ENCODE measurements at regions not wholly inside any gene's neighbourhood (a gene's known extent, or its start where the extent isn't known, plus 50 kb on each side); places are given as distances from the start of the nearest gene placed in this dataset.

GRCh38 chr18:55663891-55664290, 75.9 kb upstream of the TCF4 start:
- no TSS peak for BruUV-seq (replicated peaks)
- intact Hi-C loops (cut with micrococcal nuclease; ENCODE audit: unreplicated experiment), result no loop called here
- Histone ChIP-seq H3K9me3 (ENCODE audit: control insufficient read depth, insufficient read depth, low read depth, low read length) (no peaks in the 10 kb centered on the region), H3K4me3 (ENCODE audit: low read depth in 2 of 2, low read length in 2 of 2) (no peak overlapping the region), H3K36me3 (ENCODE audit: control insufficient read depth, insufficient read depth, low read length) (no peaks in the 10 kb centered on the region), H3K27me3 (ENCODE audit: control insufficient read depth, insufficient read depth, low read length) (no peaks in the 10 kb centered on the region), H3K27ac (ENCODE audit: low read length) (no peak overlapping the region), H3K4me1 (ENCODE audit: control insufficient read depth, insufficient read depth, low read length) (no peaks in the 10 kb centered on the region)
- ATAC-seq (no peak), DNase-seq (ENCODE audit: low read depth, low spot score) (no peak)
- in situ Hi-C loops (cut with HindIII; ENCODE audit: low pct_unique_long_range_greater_than_20kb, low sequenced_read_pairs), result no loop called here
- POLR2A ChIA-PET, result no interaction called here
- CTCF ChIA-PET, result no interaction called here
- TF ChIP-seq POLR2AphosphoS5 (IDR thresholded peaks at IDR 0.05; ENCODE audit: low read depth, low read length) (no peak), CTCF (IDR thresholded peaks at IDR 0.05) (no peak), TCF7L2 (IDR thresholded peaks at IDR 0.05; ENCODE audit: low read depth, low read length) (no peak), REST (IDR thresholded peaks at IDR 0.05; ENCODE audit: insufficient read depth in 1 of 2, low read depth in 2 of 2, low read length in 1 of 2) (no peak), SIN3A (IDR thresholded peaks at IDR 0.05; ENCODE audit: borderline replicate concordance, insufficient read depth, low read depth, low read length) (no peak)

- ATAC-seq, result no peak
- H3K36me3 ChIP-seq (ENCODE audit: control insufficient read depth, insufficient read depth, low read length), result no peaks in the 10 kb centered on the region
Observed at GRCh38 chr18:55658598-55658997, 70.6 kb upstream of the TCF4 start.

More at GRCh38 chr18:55658598-55658997, 70.6 kb upstream of the TCF4 start:
- no peaks in the 10 kb centered on the region for H3K9me3 ChIP-seq (ENCODE audit: control insufficient read depth, insufficient read depth, low read depth, low read length)
- CTCF ChIA-PET, result no interaction called here
- no peaks in the 10 kb centered on the region for H3K27me3 ChIP-seq (ENCODE audit: control insufficient read depth, insufficient read depth, low read length)
- BruUV-seq (replicated peaks), result no TSS peak
- H3K4me1 ChIP-seq (ENCODE audit: control insufficient read depth, insufficient read depth, low read length), result no peaks in the 10 kb centered on the region
- intact Hi-C loops (cut with micrococcal nuclease; ENCODE audit: unreplicated experiment), result no loop called here
- in situ Hi-C loops (cut with HindIII; ENCODE audit: low pct_unique_long_range_greater_than_20kb, low sequenced_read_pairs), result no loop called here
- no peak for DNase-seq (ENCODE audit: low read depth, low spot score)
- no peak for TF ChIP-seq REST (IDR thresholded peaks at IDR 0.05; ENCODE audit: insufficient read depth in 1 of 2, low read depth in 2 of 2, low read length in 1 of 2)
- H3K27ac ChIP-seq (ENCODE audit: low read length), result no peak overlapping the region
- H3K4me3 ChIP-seq (ENCODE audit: low read depth in 2 of 2, low read length in 2 of 2), result no peak overlapping the region
- POLR2A ChIA-PET, result no interaction called here

All from Panc1 (cell line).